ENCODE measurements at regions not wholly inside any gene's neighbourhood (a gene's known extent, or its start where the extent isn't known, plus 50 kb on each side); places are given as distances from the start of the nearest gene placed in this dataset.

- no peak for DNase-seq (ENCODE audit: low read depth in 2 of 2)
Observed at GRCh38 chrY:7211971-7212370, 300.4 kb upstream of the AMELY start.

- DNase-seq (ENCODE audit: low read depth in 2 of 2): no peak
Observed at GRCh38 chrY:7204456-7204855, 292.9 kb upstream of the AMELY start.

- DNase-seq (ENCODE audit: low read depth in 2 of 2): no peak
Observed at GRCh38 chrY:7182591-7182990, 271.0 kb upstream of the AMELY start.

- DNase-seq (ENCODE audit: low read depth in 2 of 2): no peak
Observed at GRCh38 chrY:7177631-7178030, 266.1 kb upstream of the AMELY start.

- DNase-seq (ENCODE audit: low read depth in 2 of 2): no peak
Observed at GRCh38 chrY:7169475-7169874, 257.9 kb upstream of the AMELY start.

- peak in 1 of 2 donors; percentile 0 for DNase-seq (ENCODE audit: low read depth in 2 of 2)
Observed at GRCh38 chrY:7141477-7141876, 229.9 kb upstream of the AMELY start.
